Activated naive CD8-positive, alpha-beta T cell treated with anti-CD3 and anti-CD28 coated beads, Interleukin-2, amount 50 U/mL, for 24 hours (primary cell): ENCODE measurements at regions not wholly inside any gene's neighbourhood (a gene's known extent, or its start where the extent isn't known, plus 50 kb on each side); places are given as distances from the start of the nearest gene placed in this dataset.

ENCODE experiments used
- ATAC-seq: fragments of 150-1000 bp; cut with Tn5 transposase; one replicate; pipeline ENCODE4 v1.10.0; 2021
- DNase-seq: peaks from one replicate; pipeline ENCODE4 v3.0.0; 2021
- H3K27ac Mint-ChIP-seq: one replicate; pipeline ENCODE4 v1.8.0; 2021; ENCODE audit warnings: mild to moderate bottlenecking, mixed read lengths
- H3K27me3 Mint-ChIP-seq: one replicate; pipeline ENCODE4 v1.8.0; 2021; ENCODE audit warnings: mixed read lengths
- H3K36me3 Mint-ChIP-seq: one replicate; pipeline ENCODE4 v1.8.0; 2021; ENCODE audit warnings: low read depth, mixed read lengths
- H3K4me1 Mint-ChIP-seq: one replicate; pipeline ENCODE4 v1.8.0; 2021; ENCODE audit warnings: mixed read lengths
- H3K4me3 Mint-ChIP-seq: one replicate; pipeline ENCODE4 v1.8.0; 2021; ENCODE audit warnings: mild to moderate bottlenecking, moderate library complexity, mixed read lengths
- H3K9me3 Mint-ChIP-seq: one replicate; pipeline ENCODE4 v1.8.0; 2021; ENCODE audit warnings: mixed read lengths

DNA sequence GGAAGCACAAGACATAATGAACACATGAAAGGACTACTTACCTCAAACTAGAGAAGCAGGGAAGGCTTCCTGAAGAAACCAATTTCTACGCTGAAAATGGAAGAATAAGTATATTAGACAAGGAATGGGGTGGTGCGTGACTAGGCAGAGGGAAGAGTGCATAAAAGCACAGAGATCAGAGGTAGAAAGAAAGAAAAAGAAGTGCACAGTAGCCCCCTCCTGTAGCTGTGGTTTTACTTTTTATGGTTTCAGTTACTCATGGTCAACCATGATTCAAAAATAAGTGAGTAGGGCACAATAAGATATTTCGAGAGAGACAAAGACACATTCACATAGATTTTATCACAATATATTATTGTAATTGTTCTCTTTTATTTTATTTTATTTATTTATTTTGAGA lies 934.5 kb upstream of the INTU start:
- Mint-ChIP-seq H3K4me3 (no peak overlapping the region), H3K27ac (no peak overlapping the region), H3K4me1 (no peaks in the 10 kb centered on the region), H3K36me3 (no peaks in the 10 kb centered on the region), H3K27me3 (no peaks in the 10 kb centered on the region), H3K9me3 (peaks cover 6% of the 10 kb centered on the region)
- DNase-seq, result no peak
- no peak for ATAC-seq

DNA sequence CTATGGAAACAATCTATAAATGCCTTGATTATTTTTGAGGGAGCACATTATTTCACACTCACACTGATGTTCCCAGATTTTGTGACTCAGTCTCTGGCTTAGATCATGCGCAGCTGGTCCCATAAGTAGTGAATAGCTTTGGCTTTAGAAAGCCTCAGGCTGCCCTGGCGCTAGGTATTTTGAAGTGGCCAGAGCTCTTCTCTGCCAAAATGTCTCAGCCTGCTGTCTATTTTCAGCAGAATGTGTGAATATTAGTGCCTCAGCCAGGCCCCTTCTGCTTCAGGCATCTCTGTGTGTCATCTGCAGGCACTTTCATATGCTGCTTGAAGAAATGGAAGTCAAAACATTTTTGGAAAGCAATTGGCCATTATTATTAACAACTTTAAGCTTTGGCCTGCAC lies 931.0 kb upstream of the INTU start:
- peaks cover 10% of the 10 kb centered on the region for H3K9me3 Mint-ChIP-seq
- DNase-seq (no peak), ATAC-seq (no peak)
- no peak overlapping the region for H3K4me3 Mint-ChIP-seq
- no peaks in the 10 kb centered on the region for H3K36me3 Mint-ChIP-seq
- H3K27ac Mint-ChIP-seq, result no peak overlapping the region
- H3K27me3 Mint-ChIP-seq, result no peaks in the 10 kb centered on the region
- H3K4me1 Mint-ChIP-seq, result no peaks in the 10 kb centered on the region

DNA sequence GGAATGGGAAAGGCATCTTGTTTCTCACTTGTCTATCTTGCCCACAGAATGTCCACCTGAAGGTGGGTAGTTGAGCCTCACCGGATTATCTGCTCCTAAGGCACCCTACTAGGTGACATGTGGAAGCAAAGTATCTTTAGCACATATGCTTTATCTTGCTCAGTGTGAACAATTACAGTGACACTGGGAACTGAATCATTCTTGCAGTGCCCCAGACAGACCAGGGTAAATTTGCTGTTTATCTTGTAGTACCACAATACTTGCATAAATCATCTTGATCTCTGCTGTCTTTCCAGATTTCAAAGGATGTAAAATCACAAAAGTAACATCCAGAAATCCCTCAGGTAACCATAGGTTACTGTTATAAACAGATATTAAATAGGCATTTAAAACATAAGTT lies 930.0 kb upstream of the INTU start:
- Mint-ChIP-seq H3K4me1 (no peaks in the 10 kb centered on the region), H3K36me3 (no peaks in the 10 kb centered on the region), H3K4me3 (no peak overlapping the region), H3K9me3 (peaks cover 10% of the 10 kb centered on the region), H3K27me3 (no peaks in the 10 kb centered on the region), H3K27ac (no peak overlapping the region)
- ATAC-seq, result no peak
- DNase-seq, result no peak

DNA sequence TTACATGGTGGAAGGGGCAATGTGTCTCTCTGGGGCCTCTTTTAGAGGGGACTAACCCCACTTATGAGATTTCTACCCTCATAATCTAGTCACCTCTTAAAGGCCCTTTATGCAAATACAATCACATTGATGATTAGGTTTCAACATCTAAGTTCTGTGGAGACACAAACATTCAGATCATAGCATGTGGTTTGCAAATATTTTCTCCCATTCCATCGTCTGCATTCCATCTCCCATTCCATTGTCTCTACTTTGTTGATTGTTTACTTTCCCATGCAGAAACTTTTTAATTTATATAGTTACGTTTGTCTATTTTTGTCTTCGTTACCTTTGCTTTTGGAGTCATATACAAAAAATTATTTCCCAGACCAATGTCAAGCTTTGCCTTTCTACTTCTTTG lies 927.5 kb upstream of the INTU start:
- no peaks in the 10 kb centered on the region for H3K4me1 Mint-ChIP-seq
- no peak overlapping the region for H3K4me3 Mint-ChIP-seq
- no peaks in the 10 kb centered on the region for H3K36me3 Mint-ChIP-seq
- peaks cover 8% of the 10 kb centered on the region for H3K9me3 Mint-ChIP-seq
- DNase-seq, result no peak
- no peak overlapping the region for H3K27ac Mint-ChIP-seq
- ATAC-seq, result no peak
- H3K27me3 Mint-ChIP-seq, result no peaks in the 10 kb centered on the region

DNA sequence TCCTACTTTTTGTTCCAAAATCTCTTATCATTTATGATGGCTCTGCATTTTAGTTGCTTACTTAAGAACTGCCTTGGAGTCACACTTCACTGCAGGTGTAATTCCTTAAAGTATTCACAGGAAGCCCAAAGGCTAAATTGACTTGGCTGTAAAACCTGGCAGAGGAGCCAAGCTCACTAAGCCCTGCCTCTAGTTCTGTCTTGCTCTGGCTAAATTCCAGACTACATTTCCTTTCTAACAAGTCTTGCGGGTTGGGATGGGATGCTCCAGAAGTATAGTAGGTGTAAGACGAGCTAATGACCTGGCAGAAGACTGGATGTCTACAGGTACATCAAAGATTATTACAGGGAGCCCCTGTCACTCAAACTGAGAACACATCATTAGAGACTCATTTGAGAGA lies 924.0 kb upstream of the INTU start:
- no peak for ATAC-seq
- DNase-seq, result no peak
- Mint-ChIP-seq H3K27ac (no peak overlapping the region), H3K4me3 (no peak overlapping the region), H3K27me3 (no peaks in the 10 kb centered on the region), H3K4me1 (no peaks in the 10 kb centered on the region), H3K36me3 (no peaks in the 10 kb centered on the region), H3K9me3 (peaks cover 8% of the 10 kb centered on the region)

DNA sequence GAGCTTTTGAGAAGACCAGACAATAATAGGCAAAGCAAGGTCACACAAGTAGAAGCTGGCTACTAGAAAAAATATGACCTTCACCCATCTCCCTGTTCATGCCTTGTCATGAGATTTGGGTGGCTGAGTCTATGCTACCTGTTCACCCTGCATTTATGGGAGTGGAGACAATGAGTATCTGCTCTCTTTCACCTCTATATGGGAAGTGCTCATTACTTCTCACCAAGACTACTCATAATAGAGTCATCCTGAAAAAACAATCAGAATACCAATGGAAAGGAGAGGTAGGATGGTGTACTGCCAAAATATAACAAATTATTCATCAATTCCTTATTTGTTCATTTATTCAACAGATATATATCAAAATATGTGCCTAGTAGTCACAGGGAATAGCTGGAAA lies 921.8 kb upstream of the INTU start:
- H3K36me3 Mint-ChIP-seq, result no peaks in the 10 kb centered on the region
- DNase-seq (no peak), ATAC-seq (no peak)
- no peaks in the 10 kb centered on the region for H3K27me3 Mint-ChIP-seq
- H3K9me3 Mint-ChIP-seq, result peaks cover 4% of the 10 kb centered on the region
- no peaks in the 10 kb centered on the region for H3K4me1 Mint-ChIP-seq
- no peak overlapping the region for H3K4me3 Mint-ChIP-seq
- no peak overlapping the region for H3K27ac Mint-ChIP-seq

DNA sequence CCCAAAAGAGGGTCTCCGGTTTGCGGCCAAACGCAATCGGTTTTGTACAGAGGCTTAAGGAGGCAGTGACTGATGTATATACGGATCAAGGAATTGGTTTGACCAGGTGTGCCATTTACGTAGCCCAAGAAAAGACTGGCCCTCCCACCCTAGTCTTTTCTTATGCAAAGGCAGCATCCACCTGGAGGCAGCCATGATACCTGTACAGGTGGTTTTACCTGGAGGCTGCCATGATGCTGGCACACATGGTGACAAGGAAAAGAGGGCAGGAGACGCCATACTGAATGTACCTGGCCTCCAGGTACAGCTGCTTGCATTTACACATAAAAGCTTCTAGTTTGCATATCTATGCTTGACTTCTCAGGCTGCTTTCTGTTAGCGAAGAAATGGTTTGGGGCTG lies 917.7 kb upstream of the INTU start:
- Mint-ChIP-seq H3K4me1 (no peaks in the 10 kb centered on the region), H3K36me3 (no peaks in the 10 kb centered on the region), H3K27ac (no peak overlapping the region), H3K27me3 (no peaks in the 10 kb centered on the region), H3K9me3 (peaks cover 4% of the 10 kb centered on the region), H3K4me3 (no peak overlapping the region)
- DNase-seq (no peak), ATAC-seq (no peak)

DNA sequence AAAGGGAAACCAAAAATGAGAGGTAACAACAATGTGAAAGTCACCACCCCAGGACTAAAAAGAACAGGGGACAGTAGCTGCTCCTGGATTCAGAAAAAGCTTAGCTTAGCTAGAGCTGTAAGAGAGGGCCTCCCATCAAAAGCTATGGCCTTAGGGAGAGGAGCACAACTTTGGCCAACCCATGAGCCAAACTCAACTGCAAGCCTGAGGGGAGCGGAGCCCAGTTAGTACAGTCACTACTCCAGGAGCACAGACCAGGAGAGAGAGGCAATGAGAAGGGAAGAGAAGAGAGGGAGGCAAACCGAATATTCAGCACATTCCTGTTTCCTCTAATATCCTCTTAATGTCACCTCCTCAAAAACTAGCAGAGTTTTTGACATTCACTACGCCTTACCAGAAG lies 917.1 kb upstream of the INTU start:
- ATAC-seq, result no peak
- Mint-ChIP-seq H3K27ac (no peak overlapping the region), H3K4me3 (no peak overlapping the region), H3K36me3 (no peaks in the 10 kb centered on the region), H3K4me1 (no peaks in the 10 kb centered on the region), H3K27me3 (no peaks in the 10 kb centered on the region), H3K9me3 (peaks cover 4% of the 10 kb centered on the region)
- DNase-seq, result no peak

DNA sequence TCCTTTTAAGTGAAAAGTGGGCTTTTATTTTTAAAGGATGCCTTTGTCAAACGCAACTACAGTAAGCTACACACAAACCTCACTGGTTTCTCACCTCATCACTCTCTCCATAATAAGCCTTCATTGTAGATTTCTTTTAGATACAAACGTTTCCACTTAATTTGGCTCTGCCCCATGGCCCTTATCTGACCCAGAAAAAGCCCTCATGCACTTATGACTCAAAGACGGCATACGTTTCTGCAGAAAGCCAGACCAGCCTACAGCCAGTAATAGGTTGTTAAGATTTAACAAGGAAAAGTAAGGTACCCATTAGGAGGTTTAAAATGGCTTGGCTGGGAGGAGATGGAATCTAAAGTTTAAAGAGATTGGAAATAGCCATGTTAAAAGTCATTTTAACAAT lies 914.6 kb upstream of the INTU start:
- Mint-ChIP-seq H3K27ac (no peak overlapping the region), H3K4me1 (no peaks in the 10 kb centered on the region), H3K4me3 (no peak overlapping the region), H3K9me3 (peaks cover 10% of the 10 kb centered on the region), H3K27me3 (no peaks in the 10 kb centered on the region), H3K36me3 (no peaks in the 10 kb centered on the region)
- DNase-seq (no peak), ATAC-seq (no peak)

DNA sequence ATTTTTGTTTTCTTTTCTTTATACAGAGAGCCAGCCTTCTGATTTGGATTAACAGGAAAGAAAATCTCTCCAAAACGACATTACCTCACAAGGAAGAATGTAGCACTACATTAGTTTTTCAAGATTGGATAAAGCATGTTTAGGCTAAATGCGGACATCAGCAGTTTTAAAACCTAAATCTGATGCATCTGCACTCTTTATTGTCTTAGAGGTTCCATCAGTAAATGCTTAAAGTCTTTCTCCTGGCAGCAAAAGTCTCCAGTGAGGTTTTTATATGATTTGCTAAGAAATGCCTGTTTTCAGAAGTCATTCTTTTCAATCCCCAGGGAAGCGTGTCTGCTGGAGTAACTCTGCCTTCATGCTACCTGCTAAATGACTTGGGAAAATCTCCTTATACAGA lies 912.9 kb upstream of the INTU start:
- Mint-ChIP-seq H3K27ac (no peak overlapping the region), H3K36me3 (no peaks in the 10 kb centered on the region), H3K27me3 (no peaks in the 10 kb centered on the region), H3K9me3 (peaks cover 10% of the 10 kb centered on the region), H3K4me1 (no peaks in the 10 kb centered on the region), H3K4me3 (no peak overlapping the region)
- DNase-seq (no peak), ATAC-seq (no peak)

DNA sequence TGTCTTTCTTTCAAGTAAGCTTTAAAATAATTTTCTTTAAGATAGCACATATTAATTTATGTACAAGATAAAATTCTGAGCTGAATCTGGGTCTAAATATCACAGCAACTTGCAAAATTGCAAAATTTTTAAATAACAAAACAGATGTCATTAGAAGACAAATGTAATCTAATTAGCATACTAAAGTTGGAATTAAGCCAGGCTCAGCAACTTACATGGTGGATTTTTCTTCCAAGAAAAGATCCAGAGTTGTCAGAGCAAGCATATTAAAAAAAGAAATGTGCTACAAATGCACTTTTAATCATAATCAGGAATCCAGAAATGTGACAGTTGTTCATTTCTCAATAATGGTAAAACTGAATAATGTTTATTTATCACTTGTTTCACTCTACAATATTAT lies 906.9 kb upstream of the INTU start:
- Mint-ChIP-seq H3K4me3 (no peak overlapping the region), H3K36me3 (no peaks in the 10 kb centered on the region), H3K4me1 (no peaks in the 10 kb centered on the region), H3K27me3 (no peaks in the 10 kb centered on the region), H3K27ac (no peak overlapping the region), H3K9me3 (peaks cover 12% of the 10 kb centered on the region)
- ATAC-seq (no peak), DNase-seq (no peak)

DNA sequence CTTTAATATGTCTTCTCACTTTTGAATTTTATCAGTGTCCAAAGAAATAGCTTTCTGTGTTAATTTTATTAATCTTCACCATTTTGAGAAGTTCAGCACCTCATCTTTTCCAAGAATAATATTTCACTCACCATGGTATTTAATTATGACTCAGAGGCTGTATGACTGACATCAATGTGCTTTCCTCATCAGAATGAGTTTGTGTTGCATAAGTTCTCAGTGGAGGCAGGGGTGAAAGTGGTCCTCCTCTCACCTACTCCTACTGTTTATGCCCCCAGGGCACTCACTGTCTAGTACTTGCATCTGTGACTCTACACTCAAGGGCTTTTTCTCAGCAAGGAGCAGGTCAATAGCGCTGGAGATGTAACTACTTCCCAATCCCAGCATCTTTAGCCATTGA lies 905.3 kb upstream of the INTU start:
- Mint-ChIP-seq H3K4me1 (no peaks in the 10 kb centered on the region), H3K27me3 (no peaks in the 10 kb centered on the region), H3K4me3 (no peak overlapping the region), H3K27ac (no peak overlapping the region), H3K9me3 (peaks cover 9% of the 10 kb centered on the region), H3K36me3 (no peaks in the 10 kb centered on the region)
- DNase-seq, result no peak
- ATAC-seq, result no peak

DNA sequence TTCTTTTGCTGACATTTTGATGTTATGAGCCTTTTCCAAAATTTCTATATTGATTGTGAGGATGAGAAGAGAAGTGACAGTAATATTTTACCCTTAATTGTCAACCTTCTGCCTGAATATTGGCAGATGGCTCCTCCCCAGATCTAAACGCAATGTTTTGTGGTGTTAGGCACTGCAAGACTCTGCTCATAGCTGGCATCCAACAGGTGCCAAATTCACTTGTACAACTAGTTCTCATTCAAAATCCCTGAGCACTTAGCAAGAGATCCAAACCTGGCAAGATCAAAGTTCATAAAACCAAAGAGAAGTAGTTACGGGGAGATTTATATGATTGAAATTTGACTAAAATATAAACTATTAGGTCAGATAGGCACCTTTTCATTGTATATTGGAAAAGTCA lies 901.7 kb upstream of the INTU start:
- Mint-ChIP-seq H3K36me3 (no peaks in the 10 kb centered on the region), H3K27me3 (no peaks in the 10 kb centered on the region), H3K27ac (no peak overlapping the region), H3K4me1 (no peaks in the 10 kb centered on the region), H3K4me3 (no peak overlapping the region), H3K9me3 (peaks cover 9% of the 10 kb centered on the region)
- ATAC-seq (no peak), DNase-seq (no peak)

DNA sequence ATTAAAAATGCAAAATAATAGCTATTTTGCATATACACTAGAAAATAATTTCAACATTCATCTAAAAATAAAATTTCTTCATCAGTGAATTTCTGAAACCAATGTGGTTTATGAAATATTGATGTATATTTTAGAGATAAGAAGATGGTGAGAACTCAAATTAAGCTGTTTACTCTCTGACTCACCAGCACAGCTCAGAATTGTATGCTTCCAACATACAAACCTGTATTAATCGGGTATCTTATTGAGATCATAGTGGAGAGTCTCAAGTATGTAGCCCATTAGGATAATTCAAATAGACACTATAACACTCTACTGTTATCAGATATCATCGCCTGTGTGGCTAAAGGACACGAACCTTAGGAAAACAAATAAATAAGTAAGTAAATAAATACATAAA lies 899.5 kb upstream of the INTU start:
- ATAC-seq (no peak), DNase-seq (no peak)
- Mint-ChIP-seq H3K36me3 (no peaks in the 10 kb centered on the region), H3K4me3 (no peak overlapping the region), H3K4me1 (no peaks in the 10 kb centered on the region), H3K27me3 (no peaks in the 10 kb centered on the region), H3K27ac (no peak overlapping the region), H3K9me3 (peaks cover 13% of the 10 kb centered on the region)

DNA sequence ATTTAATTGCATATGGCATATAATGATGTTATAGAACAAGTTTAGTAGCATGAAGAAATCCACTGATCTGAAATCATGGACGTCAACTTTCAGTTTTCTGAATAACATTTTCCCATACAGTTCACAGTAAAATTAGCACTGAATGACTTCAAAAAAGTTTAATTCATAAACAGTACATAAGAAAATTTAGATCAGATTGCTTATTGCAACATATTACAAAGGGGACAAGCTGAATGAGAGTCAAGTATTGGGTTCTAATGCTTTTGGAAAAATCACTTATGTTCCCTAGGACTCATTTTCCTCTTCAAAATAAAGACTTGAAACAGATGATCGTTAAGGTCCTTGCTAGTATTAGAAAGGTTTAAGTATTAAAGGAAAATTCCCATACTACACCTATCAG lies 898.3 kb upstream of the INTU start:
- Mint-ChIP-seq H3K4me3 (no peak overlapping the region), H3K9me3 (peaks cover 13% of the 10 kb centered on the region), H3K4me1 (no peaks in the 10 kb centered on the region), H3K36me3 (no peaks in the 10 kb centered on the region), H3K27me3 (no peaks in the 10 kb centered on the region), H3K27ac (no peak overlapping the region)
- ATAC-seq (no peak), DNase-seq (no peak)

DNA sequence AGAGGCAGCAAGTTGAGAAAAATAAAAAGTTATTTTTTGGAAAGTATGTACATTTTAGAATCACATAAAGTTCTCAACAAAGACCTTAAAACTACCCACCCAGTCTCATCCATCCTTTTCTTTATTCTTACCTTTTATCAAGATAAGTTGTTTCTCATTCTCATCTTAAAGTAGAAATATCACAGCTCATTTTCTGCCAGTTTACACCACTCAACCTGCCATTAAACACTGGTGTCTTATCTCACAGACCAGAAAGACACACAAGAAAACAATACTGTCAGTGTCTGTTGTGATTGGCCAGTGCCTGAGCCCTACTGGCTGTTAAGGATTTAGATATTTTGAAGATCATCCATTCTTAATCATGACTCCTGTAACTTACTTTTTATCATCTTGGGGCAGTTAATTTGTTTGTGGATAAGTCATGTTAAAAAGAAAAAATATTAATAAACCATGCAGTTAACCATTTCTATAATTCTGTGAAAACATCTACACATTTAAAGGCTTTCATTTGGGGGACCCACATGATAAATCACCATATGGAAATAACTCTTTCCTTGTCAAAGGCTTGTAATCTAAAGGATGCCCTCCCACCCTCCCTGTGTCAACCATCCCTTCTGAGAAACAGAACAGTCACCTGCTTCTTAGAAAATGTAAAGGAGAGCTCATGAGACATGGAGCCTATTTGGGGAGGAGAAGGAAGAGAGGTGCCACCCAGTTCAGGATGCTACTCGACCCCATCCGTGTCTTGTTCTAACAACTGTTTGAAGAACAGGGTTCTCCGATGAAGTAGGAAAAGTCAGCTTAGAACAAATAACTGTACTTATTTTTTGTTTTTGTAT lies 897.2 kb upstream of the INTU start:
- no peak overlapping the region for H3K27ac Mint-ChIP-seq
- H3K36me3 Mint-ChIP-seq, result no peaks in the 10 kb centered on the region
- no peak for ATAC-seq
- H3K4me3 Mint-ChIP-seq, result no peak overlapping the region
- no peaks in the 10 kb centered on the region for H3K27me3 Mint-ChIP-seq
- DNase-seq, result no peak
- H3K9me3 Mint-ChIP-seq, result peaks cover 9% of the 10 kb centered on the region
- no peaks in the 10 kb centered on the region for H3K4me1 Mint-ChIP-seq
